ENCODE measurements at regions not wholly inside any gene's neighbourhood (a gene's known extent, or its start where the extent isn't known, plus 50 kb on each side); places are given as distances from the start of the nearest gene placed in this dataset.

- DNase-seq (ENCODE audit: low read depth): no peak
These were observed 175.4 kb upstream of the EEA1 start for GRCh38 chr12:93104535-93104934.

- DNase-seq (ENCODE audit: low read depth): no peak
These were observed 177.8 kb upstream of the EEA1 start for GRCh38 chr12:93106910-93107309.

DNA sequence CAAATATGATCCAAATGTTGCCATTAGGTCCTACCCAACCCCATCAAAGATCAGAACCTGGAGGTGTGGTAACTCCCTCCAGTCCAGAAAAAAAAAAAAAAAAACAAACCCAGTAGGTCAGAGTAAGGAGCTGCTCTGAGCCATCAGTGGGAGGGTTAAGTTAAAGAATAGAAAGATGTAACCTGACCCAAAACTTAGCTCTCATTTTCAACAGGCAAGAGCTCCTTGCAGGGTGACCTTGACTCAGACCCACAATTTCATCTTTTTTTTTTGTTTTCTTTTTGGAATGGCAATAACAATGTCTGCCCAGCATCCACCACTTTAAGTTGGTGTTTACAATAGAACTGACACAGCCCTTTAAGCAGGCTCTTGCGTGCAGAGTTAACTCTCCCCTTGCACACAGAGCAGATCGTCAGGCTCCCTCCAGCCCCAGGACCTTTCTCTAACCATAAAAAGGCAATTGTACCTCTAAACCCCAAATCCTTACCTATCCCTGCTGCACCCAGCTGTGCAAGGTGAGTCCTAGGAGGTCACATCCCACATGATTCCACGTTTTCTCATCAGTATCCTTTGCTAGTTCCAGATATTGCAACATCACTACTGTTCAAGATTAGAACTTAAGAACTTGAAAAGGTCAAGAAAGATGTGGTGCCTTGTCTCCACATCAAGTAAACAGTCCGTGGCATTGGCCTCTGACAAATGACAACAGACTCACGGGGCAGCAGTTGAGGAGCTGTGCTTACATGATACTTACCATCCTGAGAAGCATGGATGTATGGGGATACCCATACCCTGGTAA lies 178.6 kb upstream of the EEA1 start:
- DNase-seq (ENCODE audit: low read depth): no peak

DNA sequence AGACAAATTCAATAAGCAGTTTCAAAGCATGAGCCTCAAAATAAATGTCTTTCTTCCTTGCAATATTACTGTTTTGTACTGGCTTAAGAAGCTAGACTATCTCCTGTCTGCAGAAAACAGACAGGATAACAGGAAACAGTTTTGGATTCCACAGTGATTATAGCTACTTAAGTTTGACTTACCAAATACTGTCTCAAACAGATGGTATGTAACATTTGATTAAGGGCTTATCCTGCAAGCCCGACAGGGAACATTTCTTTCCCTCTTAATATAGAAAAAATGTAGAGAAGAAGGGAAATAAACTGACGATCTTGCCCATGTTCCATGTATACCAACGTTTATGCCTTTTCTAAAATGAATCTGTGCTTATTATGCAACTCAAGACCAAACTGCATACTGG lies 179.9 kb upstream of the EEA1 start:
- peak; percentile 40 for DNase-seq (ENCODE audit: low read depth)

- no peak for DNase-seq (ENCODE audit: low read depth)
These were observed 180.6 kb upstream of the EEA1 start for GRCh38 chr12:93109551-93110203.

DNA sequence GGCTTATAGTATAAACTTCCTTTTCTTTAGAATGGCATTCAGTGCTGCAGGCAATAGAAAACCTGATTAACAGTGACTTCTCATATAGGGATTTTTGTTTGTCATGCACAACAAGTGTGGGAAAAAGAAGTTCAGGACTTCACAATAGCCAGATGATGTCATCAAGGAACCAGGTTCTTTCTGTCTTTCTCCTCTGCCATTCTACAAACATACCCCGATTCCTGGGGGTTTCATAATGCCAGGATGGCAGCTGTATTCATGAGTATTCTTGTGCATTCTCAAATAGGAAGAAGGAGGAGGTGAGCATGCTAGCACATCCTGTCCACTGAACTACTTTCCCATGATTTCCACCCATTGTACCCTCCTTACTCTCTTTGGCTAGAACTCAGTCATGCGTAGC lies 182.7 kb upstream of the EEA1 start:
- DNase-seq (ENCODE audit: low read depth): no peak

DNA sequence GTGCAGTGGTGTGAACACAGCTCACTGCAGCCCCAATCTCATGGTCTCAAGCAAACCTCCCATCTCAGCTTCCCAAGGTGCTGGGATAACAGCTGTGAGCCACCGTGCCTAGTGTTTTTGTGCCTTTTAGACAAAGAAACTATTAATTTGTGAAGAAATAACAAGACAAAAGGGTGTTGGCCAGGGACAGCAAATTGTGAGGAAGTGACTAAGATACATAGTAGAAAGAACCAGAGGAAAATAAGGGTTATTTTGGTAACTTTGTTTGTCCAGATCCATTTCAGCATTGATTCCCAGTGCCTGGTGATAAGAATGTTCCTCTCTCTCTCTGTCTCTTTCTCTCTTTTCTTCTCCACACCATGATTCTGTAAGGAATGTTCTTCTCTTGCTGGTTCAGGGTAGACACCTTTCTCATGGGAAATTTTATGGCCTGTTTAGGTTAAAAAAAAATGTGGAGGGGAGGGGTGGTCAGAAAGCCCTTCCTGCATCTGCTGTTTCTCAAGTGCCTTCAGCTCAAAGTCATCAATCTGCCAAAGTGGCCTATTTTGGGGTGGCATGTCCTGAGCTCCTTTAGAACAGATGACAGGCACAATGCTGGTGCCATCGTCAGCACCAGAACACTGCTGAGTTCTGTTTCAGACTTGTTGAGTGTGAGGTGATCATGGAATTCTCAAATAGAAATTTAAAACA lies 184.4 kb upstream of the EEA1 start:
- no peak for DNase-seq (ENCODE audit: low read depth)

GRCh38 chr12:93115198-93115601 lies 186.1 kb upstream of the EEA1 start:
- peak; percentile 69 for DNase-seq (ENCODE audit: low read depth)

- peak; percentile 42 for DNase-seq (ENCODE audit: low read depth)
These were observed 186.6 kb upstream of the EEA1 start for GRCh38 chr12:93115646-93116045.

- no peak for DNase-seq (ENCODE audit: low read depth)
These were observed 187.5 kb upstream of the EEA1 start for GRCh38 chr12:93116632-93117031.

GRCh38 chr12:93121729-93122488 lies 192.8 kb upstream of the EEA1 start:
- DNase-seq (ENCODE audit: low read depth): peak; percentile 47

- no peak for DNase-seq (ENCODE audit: low read depth)
These were observed 193.5 kb upstream of the EEA1 start for GRCh38 chr12:93122569-93123091.

- DNase-seq (ENCODE audit: low read depth): peak; percentile 22
These were observed 196.0 kb upstream of the EEA1 start for GRCh38 chr12:93125126-93125525.

GRCh38 chr12:93126069-93126474 lies 197.0 kb upstream of the EEA1 start:
- no peak for DNase-seq (ENCODE audit: low read depth)

GRCh38 chr12:93127107-93127560 lies 198.0 kb upstream of the EEA1 start:
- peak; percentile 12 for DNase-seq (ENCODE audit: low read depth)

DNA sequence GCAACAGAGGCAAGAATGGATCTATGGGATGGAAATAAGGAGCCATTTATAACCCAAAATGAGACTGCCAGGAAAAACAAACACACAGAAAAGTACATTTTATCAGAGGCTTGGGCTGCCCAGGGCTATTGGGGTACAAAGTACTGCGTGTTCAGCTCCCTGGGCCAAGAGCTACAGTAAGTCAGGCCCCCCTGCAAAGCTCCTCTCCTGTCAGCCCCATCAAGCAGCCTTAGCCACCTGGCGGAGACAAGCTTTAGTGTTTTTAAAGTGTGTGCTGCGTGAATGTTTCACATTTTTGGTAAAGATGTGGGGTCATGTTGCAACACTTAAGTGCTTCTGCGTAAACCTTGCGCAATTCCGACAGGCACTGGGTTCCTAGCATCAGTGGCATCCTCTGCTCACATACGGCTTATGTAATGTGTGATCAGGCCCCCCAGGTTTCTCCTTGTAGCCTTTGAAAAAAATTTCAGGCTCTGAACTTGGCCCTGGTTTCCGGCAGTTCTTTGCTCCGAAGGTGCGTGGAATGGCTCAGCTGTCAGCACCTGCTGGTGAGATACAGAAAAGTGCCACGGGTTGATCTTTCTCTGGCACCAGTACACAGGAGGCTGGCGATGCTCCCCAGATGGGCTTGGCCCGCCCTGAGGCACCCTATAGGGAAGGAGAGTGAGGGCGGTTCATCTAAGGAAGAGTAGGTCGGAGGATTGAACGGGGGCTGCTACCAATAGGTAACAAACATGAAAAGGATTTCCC lies 198.7 kb upstream of the EEA1 start:
- peak; percentile 91 for DNase-seq (ENCODE audit: low read depth)

DNA sequence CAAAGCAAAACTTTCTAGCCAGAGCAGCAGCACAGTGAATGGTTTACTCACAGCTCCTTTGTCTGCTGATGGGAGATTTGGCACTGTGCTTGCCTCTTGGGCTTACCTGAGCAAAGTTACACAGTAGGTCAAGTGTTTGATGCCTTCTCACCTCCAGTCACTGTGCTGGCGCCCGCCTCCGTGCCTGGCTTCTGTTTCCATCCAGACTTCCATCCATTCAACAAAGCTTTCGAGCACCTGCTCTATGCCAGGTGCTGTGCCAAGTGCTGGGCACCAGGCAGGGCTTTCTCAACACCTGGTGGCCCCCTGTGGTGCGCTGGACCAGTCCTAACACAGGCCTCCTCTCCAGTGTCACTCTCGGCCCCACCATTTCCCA lies 199.2 kb upstream of the EEA1 start:
- no peak for DNase-seq (ENCODE audit: low read depth)

- DNase-seq (ENCODE audit: low read depth): no peak
These were observed 201.4 kb upstream of the EEA1 start for GRCh38 chr12:93130366-93131054.

- no peak for DNase-seq (ENCODE audit: low read depth)
These were observed 204.3 kb upstream of the EEA1 start for GRCh38 chr12:93133361-93133760.

DNA sequence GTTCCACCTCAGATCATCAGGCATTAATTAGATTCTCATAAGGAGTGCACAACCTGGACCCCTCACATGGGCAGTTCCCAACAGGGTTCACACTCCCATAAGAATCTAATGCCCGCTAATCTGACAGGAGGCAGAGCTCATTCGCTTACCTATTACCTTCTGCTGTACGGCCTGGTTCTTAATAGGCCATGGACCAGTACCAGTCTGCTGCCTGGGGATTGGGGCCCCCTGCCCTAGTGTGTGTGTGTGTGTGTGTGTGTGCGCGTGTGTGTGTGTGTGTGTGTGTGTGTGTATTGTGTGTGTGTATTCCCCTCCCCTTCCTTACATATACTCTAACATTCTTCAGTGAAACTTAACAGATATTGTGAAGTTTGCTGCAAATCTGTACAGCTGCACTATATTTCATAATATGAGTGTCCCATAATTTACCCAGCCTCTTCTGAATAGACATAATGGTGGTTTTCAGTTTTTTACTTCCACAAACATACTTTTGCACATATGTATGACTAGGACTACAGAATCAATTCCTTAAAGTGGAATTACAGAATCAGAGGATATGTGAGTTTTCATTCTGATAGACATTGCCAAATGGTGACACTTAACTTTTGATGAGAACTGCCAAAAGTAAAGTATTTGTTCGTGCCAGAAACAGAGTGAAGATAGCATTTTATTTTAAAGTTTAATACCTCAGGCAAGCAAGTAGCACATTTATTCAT lies 205.2 kb upstream of the EEA1 start:
- DNase-seq (ENCODE audit: low read depth): no peak
